ENCODE measurements at regions not wholly inside any gene's neighbourhood (a gene's known extent, or its start where the extent isn't known, plus 50 kb on each side); places are given as distances from the start of the nearest gene placed in this dataset.

GRCh38 chr2:19232312-19232711 lies 126.1 kb downstream of the OSR1 start:
- DNase-seq = no peak

GRCh38 chr2:19231625-19232024 lies 126.8 kb downstream of the OSR1 start:
- no peak for DNase-seq

GRCh38 chr2:19230626-19231025 lies 127.8 kb downstream of the OSR1 start:
- DNase-seq = no peak

- peak; percentile 35 to 66 (median 40) for DNase-seq
These were observed 129.7 kb downstream of the OSR1 start for GRCh38 chr2:19228715-19229114.

GRCh38 chr2:19228181-19228593 lies 130.2 kb downstream of the OSR1 start:
- peak in 2 of 3 experiments; percentile 34 to 55 for DNase-seq

GRCh38 chr2:19226871-19227270 lies 131.6 kb downstream of the OSR1 start:
- peak in 1 of 3 experiments; percentile 22 for DNase-seq

GRCh38 chr2:19226386-19226785 lies 132.0 kb downstream of the OSR1 start:
- DNase-seq = no peak

GRCh38 chr2:19225931-19226330 lies 132.5 kb downstream of the OSR1 start:
- no peak for DNase-seq

- no peak for DNase-seq
These were observed 133.3 kb downstream of the OSR1 start for GRCh38 chr2:19225126-19225525.

GRCh38 chr2:19224486-19224885 lies 133.9 kb downstream of the OSR1 start:
- no peak for DNase-seq

- no peak for DNase-seq
These were observed 134.4 kb downstream of the OSR1 start for GRCh38 chr2:19224011-19224410.

GRCh38 chr2:19219060-19219459 lies 139.4 kb downstream of the OSR1 start:
- no peak for DNase-seq

GRCh38 chr2:19218166-19218565 lies 140.3 kb downstream of the OSR1 start:
- DNase-seq = no peak

GRCh38 chr2:19216676-19217602 lies 141.5 kb downstream of the OSR1 start:
- DNase-seq = no peak

- no peak for DNase-seq
These were observed 142.2 kb downstream of the OSR1 start for GRCh38 chr2:19216238-19216637.

- DNase-seq = no peak
These were observed 143.6 kb downstream of the OSR1 start for GRCh38 chr2:19214682-19215391.

GRCh38 chr2:19209575-19210341 lies 148.7 kb downstream of the OSR1 start:
- no peak for DNase-seq

GRCh38 chr2:19208479-19209199 lies 149.8 kb downstream of the OSR1 start:
- DNase-seq = no peak

- DNase-seq = no peak
These were observed 151.0 kb downstream of the OSR1 start for GRCh38 chr2:19207452-19207851.

GRCh38 chr2:19205983-19206533 lies 152.4 kb downstream of the OSR1 start:
- no peak for DNase-seq

GRCh38 chr2:19203866-19204265 lies 154.6 kb downstream of the OSR1 start:
- no peak for DNase-seq

- DNase-seq = no peak
These were observed 156.4 kb downstream of the OSR1 start for GRCh38 chr2:19201911-19202462.

Data from NCI-H1417 (cell line).